H1 (cell line): ENCODE measurements at regions not wholly inside any gene's neighbourhood (a gene's known extent, or its start where the extent isn't known, plus 50 kb on each side); places are given as distances from the start of the nearest gene placed in this dataset.

Source experiments
- CTCF ChIP-seq, 3 experiments: IDR thresholded peaks; 1 replicate in 2 of 3; 2 replicates in 1 of 3; pipeline versions ENCODE4 v1.5.1 to v1.6.1; 2011; ENCODE audit warnings: low read length in 3 of 3, mild to moderate bottlenecking in 3 of 3, inconsistent platforms in 2 of 3, low read depth in 1 of 3, moderate library complexity in 1 of 3; ENCODE audit not compliant: insufficient read depth in 1 of 3; ENCODE audit errors: control extremely low read depth in 1 of 3
- HDAC2 ChIP-seq, 2 experiments: fragments of 300-600 bp in 1 of 2; sonication (generic) in 1 of 2; IDR thresholded peaks; 2 replicates each; pipeline ENCODE4 v1.6.1; 2011 to 2012; ENCODE audit warnings: low read depth in 2 of 2, low read length in 2 of 2, mild to moderate bottlenecking in 2 of 2, moderate library complexity in 2 of 2, borderline replicate concordance in 1 of 2, inconsistent platforms in 1 of 2
- HDAC6 ChIP-seq: IDR thresholded peaks from one replicate; pipeline ENCODE4 v1.7.1; 2012; ENCODE audit warnings: low read depth, mild to moderate bottlenecking, inconsistent platforms, low read length, moderate library complexity
- JUND ChIP-seq: IDR thresholded peaks from 2 replicates; pipeline ENCODE4 v1.6.1; 2011; ENCODE audit warnings: mild to moderate bottlenecking, improper control_type of control experiment, low read length
- RAD21 ChIP-seq, 2 experiments: IDR thresholded peaks in 1 of 2; conservative IDR thresholded peaks in 1 of 2; 2 replicates each; pipeline ENCODE4 v1.6.1; 2011; ENCODE audit warnings: low read depth in 2 of 2, low read length in 2 of 2, improper control_type of control experiment in 1 of 2, inconsistent platforms in 1 of 2, mild to moderate bottlenecking in 1 of 2, moderate library complexity in 1 of 2

GRCh38 chr9:19660019-19660418 is 128.8 kb downstream of the SLC24A2 start:
- TF ChIP-seq HDAC6 = no peak
- no peak for TF ChIP-seq JUND
- no peak for TF ChIP-seq RAD21 (IDR thresholded peaks at IDR 0.05 in 1 of 2, conservative IDR thresholded peaks at IDR 0.05 in 1 of 2; ENCODE audit: low read depth in 2 of 2, low read length in 2 of 2)
- no peak for TF ChIP-seq CTCF (IDR thresholded peaks at IDR 0.05; ENCODE audit: control extremely low read depth in 1 of 3, insufficient read depth in 1 of 3, low read depth in 1 of 3, low read length in 3 of 3)
- no peak for TF ChIP-seq HDAC2 (IDR thresholded peaks at IDR 0.05; ENCODE audit: borderline replicate concordance in 1 of 2, low read depth in 2 of 2, low read length in 2 of 2)
